Fibroblast of pulmonary artery (primary cell): ENCODE measurements at regions not wholly inside any gene's neighbourhood (a gene's known extent, or its start where the extent isn't known, plus 50 kb on each side); places are given as distances from the start of the nearest gene placed in this dataset.

Experiments used
- DNase-seq: peaks from one replicate; pipeline ENCODE4 v3.0.0-alpha.2; 2010; ENCODE audit warnings: low read depth
- H3K4me3 ChIP-seq: replicated peaks from 2 replicates; pipeline ENCODE4 v1.5.1; 2011; ENCODE audit warnings: low read depth, mild to moderate bottlenecking, control low read depth, low read length, moderate library complexity
- TF ChIP-seq, protein P1 (sequence below): IDR thresholded peaks from 2 replicates; pipeline ENCODE4 v1.5.1; 2011; ENCODE audit warnings: mild to moderate bottlenecking, control low read depth, low read length, inconsistent platforms; ENCODE audit errors: missing control alignments

GRCh38 chr6:92433911-92434310 lies 985.4 kb downstream of the EPHA7 start:
- no peak for DNase-seq
- H3K4me3 ChIP-seq: no peak overlapping the region
- TF ChIP-seq, protein P1, sequence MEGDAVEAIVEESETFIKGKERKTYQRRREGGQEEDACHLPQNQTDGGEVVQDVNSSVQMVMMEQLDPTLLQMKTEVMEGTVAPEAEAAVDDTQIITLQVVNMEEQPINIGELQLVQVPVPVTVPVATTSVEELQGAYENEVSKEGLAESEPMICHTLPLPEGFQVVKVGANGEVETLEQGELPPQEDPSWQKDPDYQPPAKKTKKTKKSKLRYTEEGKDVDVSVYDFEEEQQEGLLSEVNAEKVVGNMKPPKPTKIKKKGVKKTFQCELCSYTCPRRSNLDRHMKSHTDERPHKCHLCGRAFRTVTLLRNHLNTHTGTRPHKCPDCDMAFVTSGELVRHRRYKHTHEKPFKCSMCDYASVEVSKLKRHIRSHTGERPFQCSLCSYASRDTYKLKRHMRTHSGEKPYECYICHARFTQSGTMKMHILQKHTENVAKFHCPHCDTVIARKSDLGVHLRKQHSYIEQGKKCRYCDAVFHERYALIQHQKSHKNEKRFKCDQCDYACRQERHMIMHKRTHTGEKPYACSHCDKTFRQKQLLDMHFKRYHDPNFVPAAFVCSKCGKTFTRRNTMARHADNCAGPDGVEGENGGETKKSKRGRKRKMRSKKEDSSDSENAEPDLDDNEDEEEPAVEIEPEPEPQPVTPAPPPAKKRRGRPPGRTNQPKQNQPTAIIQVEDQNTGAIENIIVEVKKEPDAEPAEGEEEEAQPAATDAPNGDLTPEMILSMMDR: no peak

DNA sequence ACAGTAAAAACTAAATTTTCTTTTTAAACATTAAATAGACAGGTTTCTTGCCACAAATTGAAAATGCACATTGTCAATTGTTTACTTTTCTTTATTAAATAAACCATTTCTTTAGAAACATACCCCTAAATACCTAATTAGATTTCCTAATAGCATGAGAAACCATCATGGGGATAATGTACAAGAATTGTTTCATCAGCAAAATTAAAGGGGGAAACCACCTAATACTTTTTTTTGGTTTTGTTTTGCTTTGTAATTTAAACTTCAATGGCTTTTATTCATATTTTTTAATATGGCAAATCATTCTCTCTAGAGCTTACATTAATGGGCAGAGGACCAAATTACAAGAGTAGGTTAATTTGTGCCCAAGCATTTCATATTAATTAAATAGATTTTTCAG lies 987.9 kb downstream of the EPHA7 start:
- no peak for DNase-seq
- TF ChIP-seq, protein P1: no peak
- H3K4me3 ChIP-seq: no peak overlapping the region

DNA sequence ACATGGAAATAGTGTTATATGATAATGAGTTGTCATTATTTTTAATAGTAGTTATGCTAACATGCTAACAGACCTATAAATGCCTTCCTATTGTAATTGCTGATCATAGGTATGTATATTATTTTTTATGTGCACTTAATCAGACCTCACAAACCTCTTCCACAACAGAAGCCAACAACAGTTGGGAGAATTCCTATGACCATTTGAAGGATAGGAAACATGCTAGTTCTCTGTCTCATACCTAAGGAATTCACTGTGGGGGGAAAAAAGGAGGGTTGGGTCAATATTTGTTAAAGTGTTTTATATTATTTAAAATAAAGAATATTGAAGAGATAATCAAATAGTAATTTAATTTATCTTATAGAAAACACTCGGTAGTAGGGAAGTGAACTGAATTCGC lies 990.9 kb downstream of the EPHA7 start:
- DNase-seq: no peak
- H3K4me3 ChIP-seq: no peak overlapping the region
- TF ChIP-seq, protein P1: no peak

DNA sequence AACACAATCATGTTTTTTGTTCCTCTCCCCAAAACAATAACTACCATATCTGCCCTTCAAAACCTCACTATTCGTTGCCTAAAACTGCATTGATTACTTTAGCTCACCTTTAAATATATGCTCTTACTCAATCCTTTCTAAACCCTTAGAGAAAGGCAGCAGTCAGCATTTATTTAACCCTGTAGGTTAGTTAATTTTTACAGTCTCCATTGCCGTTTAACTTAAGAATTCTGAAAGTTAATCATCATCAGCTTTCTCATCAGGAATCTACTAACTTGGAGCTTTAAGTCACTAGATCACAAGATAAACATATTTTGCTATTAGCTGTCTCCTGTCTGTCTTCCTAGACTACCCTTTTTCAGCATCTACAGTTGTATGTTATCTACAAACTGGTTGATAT lies 991.9 kb downstream of the EPHA7 start:
- no peak overlapping the region for H3K4me3 ChIP-seq
- no peak for DNase-seq
- TF ChIP-seq, protein P1: no peak

- TF ChIP-seq, protein P1: no peak
- DNase-seq: no peak
- H3K4me3 ChIP-seq: no peak overlapping the region
These were observed 1003.7 kb downstream of the EPHA7 start for GRCh38 chr6:92415656-92416055.

DNA sequence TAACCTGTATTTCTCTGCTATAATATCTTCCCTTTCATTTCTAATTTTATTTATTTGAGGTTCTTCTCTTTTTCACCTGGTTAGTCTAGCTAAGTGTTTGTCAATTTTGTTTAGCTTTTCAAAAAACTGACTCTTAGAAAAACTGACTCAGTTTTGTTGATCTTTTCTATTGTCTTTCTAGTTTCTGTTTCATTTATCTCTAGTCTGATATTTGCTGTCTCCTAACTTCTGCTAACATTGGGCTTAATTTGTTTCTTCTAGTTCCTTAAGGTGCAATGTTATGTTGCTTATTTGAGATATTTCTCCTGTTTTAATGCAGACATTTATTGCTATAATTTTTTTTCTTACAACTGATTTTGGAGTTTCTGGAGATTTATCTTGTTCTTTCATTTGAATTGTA lies 1011.0 kb downstream of the EPHA7 start:
- DNase-seq: no peak
- no peak overlapping the region for H3K4me3 ChIP-seq
- TF ChIP-seq, protein P1: no peak

DNA sequence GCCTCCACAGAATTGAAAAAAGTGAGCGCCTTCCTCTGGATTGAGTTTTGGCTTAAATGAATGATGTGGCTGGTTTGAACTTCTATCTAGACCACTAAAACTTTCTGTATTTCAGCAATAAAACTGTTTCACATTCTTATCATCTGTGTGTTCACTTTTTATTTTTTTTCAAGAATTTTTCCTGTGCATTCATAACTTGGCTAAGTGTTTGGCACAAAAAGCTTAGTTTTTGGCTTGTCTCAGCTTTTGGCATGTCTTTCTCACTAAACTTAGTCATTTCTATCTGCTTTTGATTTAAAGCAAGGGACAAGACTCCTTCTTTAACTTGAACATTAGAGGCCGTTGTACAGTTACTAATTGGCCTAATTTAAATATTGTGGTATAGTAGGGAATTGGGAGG lies 1015.1 kb downstream of the EPHA7 start:
- H3K4me3 ChIP-seq: no peak overlapping the region
- TF ChIP-seq, protein P1: no peak
- no peak for DNase-seq
